OCI-LY7 (cell line): ENCODE measurements at regions not wholly inside any gene's neighbourhood (a gene's known extent, or its start where the extent isn't known, plus 50 kb on each side); places are given as distances from the start of the nearest gene placed in this dataset.

Source experiments
- EZH2phosphoT487 ChIP-seq: fragments of 200-600 bp; sonication (generic); IDR thresholded peaks from 2 replicates; pipeline ENCODE4 v1.6.1; 2018; ENCODE audit warnings: low read depth, borderline replicate concordance, mild to moderate bottlenecking, mixed run types, antibody characterized with exemption, low read length, moderate library complexity, mixed read lengths
- TF ChIP-seq, protein P1 (sequence below): fragments of 200-600 bp; sonication (generic); conservative IDR thresholded peaks from 2 replicates; pipeline ENCODE4 v1.5.1; 2014; ENCODE audit warnings: mild to moderate bottlenecking, antibody characterized with exemption, low read length, moderate library complexity, mixed read lengths

DNA sequence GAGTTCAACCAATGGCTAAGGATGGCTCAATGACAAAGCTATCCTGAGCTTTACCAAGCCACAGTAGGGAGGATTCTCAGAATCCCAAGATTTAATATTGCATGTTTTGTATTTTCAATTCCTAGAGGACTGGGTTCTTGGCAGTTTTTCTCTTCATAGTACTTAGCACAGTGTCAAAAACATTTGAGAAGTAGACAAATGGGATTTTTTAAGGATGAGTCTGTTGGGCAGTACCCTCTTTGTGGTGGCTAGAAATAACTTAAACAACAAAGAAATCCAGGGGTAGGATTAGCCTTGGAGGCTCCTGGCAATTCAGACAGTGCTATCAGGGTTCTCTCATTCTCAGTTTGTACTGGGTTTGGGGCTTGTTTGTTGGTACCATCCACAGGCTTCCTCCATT, 212.8 kb upstream of the RORA start:
- TF ChIP-seq, protein P1, sequence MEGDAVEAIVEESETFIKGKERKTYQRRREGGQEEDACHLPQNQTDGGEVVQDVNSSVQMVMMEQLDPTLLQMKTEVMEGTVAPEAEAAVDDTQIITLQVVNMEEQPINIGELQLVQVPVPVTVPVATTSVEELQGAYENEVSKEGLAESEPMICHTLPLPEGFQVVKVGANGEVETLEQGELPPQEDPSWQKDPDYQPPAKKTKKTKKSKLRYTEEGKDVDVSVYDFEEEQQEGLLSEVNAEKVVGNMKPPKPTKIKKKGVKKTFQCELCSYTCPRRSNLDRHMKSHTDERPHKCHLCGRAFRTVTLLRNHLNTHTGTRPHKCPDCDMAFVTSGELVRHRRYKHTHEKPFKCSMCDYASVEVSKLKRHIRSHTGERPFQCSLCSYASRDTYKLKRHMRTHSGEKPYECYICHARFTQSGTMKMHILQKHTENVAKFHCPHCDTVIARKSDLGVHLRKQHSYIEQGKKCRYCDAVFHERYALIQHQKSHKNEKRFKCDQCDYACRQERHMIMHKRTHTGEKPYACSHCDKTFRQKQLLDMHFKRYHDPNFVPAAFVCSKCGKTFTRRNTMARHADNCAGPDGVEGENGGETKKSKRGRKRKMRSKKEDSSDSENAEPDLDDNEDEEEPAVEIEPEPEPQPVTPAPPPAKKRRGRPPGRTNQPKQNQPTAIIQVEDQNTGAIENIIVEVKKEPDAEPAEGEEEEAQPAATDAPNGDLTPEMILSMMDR = no peak
- no peak for TF ChIP-seq EZH2phosphoT487
